PFSK-1 (cell line): ENCODE measurements at regions not wholly inside any gene's neighbourhood (a gene's known extent, or its start where the extent isn't known, plus 50 kb on each side); places are given as distances from the start of the nearest gene placed in this dataset.
A peak's percentile ranks its signal among the peaks of the same experiment; 100 is the strongest.

Experiments
- FOXP2 ChIP-seq: optimal IDR thresholded peaks from 2 replicates; pipeline ENCODE3; 2011; ENCODE audit warnings: borderline replicate concordance, control low read depth, inconsistent platforms; ENCODE audit not compliant: insufficient read depth; ENCODE audit errors: extremely low read length, extremely low read depth
- POLR2AphosphoS5 ChIP-seq: IDR thresholded peaks from 2 replicates; pipeline ENCODE4 v1.6.1; 2012; ENCODE audit warnings: low read depth, mild to moderate bottlenecking, control low read depth, low read length, moderate library complexity
- REST ChIP-seq, 2 experiments: IDR thresholded peaks; 2 replicates each; pipeline versions ENCODE4 v1.6.1 to v1.8.0; 2011 to 2012; ENCODE audit warnings: low read depth in 2 of 2, low read length in 2 of 2, control low read depth in 1 of 2, inconsistent platforms in 1 of 2, mild to moderate bottlenecking in 1 of 2, moderate library complexity in 1 of 2; ENCODE audit not compliant: insufficient read depth in 1 of 2
- SIN3A ChIP-seq: IDR thresholded peaks from 2 replicates; pipeline ENCODE4 v1.6.1; 2012; ENCODE audit warnings: mild to moderate bottlenecking, low read length, moderate library complexity, borderline replicate concordance; ENCODE audit not compliant: insufficient read depth
- TAF1 ChIP-seq: IDR thresholded peaks from 2 replicates; pipeline ENCODE4 v1.6.1; 2012; ENCODE audit warnings: low read length, control low read depth, borderline replicate concordance; ENCODE audit not compliant: insufficient read depth

DNA sequence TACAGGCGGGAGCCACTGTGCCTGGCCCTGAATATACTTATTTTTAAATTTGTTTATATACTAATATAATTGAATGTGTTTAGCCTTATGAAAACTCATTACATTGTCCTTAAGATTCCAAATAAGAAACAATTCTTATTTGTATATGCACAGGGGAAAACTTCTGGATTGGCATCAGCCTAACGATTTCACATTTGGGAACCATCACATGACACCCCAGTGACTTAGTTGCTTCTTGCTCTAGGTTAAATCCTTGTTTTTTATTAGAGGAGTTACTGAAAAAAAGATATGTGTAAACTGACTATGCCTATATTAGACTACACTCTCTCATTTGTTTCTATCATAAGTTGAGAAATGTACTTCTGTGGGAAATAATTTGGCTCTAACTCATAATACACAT, 520.2 kb downstream of the SPRY1 start:
- no peak for TF ChIP-seq FOXP2
- TF ChIP-seq TAF1: no peak
- TF ChIP-seq REST (IDR thresholded peaks at IDR 0.05; ENCODE audit: insufficient read depth in 1 of 2, low read depth in 2 of 2, low read length in 2 of 2): no peak
- no peak for TF ChIP-seq SIN3A
- no peak for TF ChIP-seq POLR2AphosphoS5

GRCh38 chr4:123919576-123920098, 523.0 kb downstream of the SPRY1 start:
- TF ChIP-seq REST (IDR thresholded peaks at IDR 0.05; ENCODE audit: insufficient read depth in 1 of 2, low read depth in 2 of 2, low read length in 2 of 2) (no peak), FOXP2 (no peak), SIN3A (no peak), TAF1 (no peak), POLR2AphosphoS5 (no peak)

GRCh38 chr4:123921339-123921738, 524.7 kb downstream of the SPRY1 start:
- TF ChIP-seq FOXP2: no peak
- no peak for TF ChIP-seq POLR2AphosphoS5
- TF ChIP-seq REST (IDR thresholded peaks at IDR 0.05; ENCODE audit: insufficient read depth in 1 of 2, low read depth in 2 of 2, low read length in 2 of 2): no peak
- no peak for TF ChIP-seq SIN3A
- no peak for TF ChIP-seq TAF1

GRCh38 chr4:123922847-123923246, 526.3 kb downstream of the SPRY1 start:
- TF ChIP-seq REST (IDR thresholded peaks at IDR 0.05; ENCODE audit: insufficient read depth in 1 of 2, low read depth in 2 of 2, low read length in 2 of 2) (0 out of 4 replicates have a peak, but pooled peaks of 1 of the 2 experiments have one; percentile 29), FOXP2 (no peak), POLR2AphosphoS5 (no peak; the same call in 1 of the 2 replicates), TAF1 (no peak), SIN3A (peak; percentile 58; the same call in 1 of the 2 replicates)

DNA sequence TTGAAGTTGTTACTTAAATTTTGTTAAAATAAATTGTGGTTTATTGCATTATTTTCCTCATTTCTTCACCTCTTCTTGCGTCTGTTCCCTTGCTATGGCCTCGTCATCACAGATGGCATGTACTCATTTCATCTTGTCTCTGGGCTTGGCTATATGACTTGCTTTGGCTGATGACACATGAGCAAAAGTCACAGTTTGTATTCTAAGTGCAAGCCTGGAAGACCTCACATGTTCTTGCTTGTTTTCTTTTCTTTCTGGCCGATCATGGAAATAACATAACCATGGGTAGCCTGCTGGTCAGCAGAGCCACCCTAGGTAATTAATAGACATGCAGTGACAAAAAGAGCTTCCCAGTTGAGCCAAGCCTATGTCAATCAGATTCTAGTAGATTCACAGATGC, 527.9 kb downstream of the SPRY1 start:
- TF ChIP-seq FOXP2 (no peak), TAF1 (no peak)
